ENCODE measurements at regions not wholly inside any gene's neighbourhood (a gene's known extent, or its start where the extent isn't known, plus 50 kb on each side); places are given as distances from the start of the nearest gene placed in this dataset.
"Not testable (repeated sequence)": the region's sequence is repeated elsewhere in the genome, so short reads cannot be mapped to it uniquely, and the experiment has no call there.

DNA sequence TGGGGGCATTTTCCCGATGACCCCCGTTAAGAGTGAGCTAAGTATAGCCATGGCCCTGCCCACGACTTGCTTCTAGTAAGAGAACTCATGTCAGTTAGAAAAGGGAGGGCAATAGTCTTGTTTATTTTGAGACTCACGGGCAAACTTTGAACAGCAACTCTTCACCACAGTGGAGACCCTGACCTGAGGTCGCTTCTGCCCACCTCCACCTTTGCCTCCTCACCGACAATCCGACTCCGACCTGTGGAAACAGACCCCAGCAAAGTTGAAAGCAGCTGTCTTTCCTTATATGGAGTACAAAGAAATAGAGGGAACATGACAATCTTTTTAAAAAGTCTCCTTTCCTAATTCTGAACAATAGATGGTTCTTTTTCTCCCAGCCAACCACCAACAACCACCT is 155.0 kb upstream of the GCFC2 start:
- DNase-seq = no peak

DNA sequence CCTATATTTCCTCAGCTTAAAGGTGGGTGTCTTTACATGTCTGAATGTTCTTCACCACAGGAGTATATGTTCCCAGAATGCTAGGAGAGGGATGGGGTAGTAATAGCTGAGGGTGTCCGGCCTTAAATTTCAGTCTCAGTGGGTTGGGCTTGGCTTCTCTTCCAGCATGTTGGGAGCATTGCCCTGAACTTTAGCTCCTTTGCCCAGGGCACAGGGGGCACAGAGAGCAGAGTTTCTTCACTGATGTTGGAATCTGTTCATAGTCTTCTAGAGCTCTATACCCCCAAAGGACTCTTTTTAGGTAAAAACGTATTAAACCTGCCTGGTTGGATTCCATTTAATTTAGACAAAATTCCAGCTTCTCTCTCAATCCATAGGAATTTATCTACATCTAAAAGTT is 154.4 kb upstream of the GCFC2 start:
- no peak for DNase-seq

DNA sequence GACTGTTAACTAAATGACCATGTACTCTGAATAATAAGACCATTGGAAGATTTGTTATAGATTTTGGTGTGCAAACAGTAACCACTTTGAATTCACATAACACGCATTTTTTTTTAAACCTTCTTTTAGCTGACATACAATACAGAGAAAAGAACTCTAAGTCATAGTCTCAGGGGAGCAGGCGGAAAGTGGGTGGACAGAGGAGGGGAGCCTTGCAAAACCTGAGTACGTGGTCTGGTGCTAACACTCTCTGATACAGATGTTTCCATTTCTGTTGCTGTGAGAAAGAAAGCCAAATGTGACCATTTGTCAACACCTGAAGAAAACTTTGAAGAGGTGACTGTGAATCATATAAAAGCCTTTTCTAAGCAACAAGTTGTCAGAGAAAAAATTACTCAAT is 151.8 kb upstream of the GCFC2 start:
- DNase-seq = no peak

GRCh38 chr2:75853436-75853835 is 142.7 kb upstream of the GCFC2 start:
- no peak for DNase-seq

DNA sequence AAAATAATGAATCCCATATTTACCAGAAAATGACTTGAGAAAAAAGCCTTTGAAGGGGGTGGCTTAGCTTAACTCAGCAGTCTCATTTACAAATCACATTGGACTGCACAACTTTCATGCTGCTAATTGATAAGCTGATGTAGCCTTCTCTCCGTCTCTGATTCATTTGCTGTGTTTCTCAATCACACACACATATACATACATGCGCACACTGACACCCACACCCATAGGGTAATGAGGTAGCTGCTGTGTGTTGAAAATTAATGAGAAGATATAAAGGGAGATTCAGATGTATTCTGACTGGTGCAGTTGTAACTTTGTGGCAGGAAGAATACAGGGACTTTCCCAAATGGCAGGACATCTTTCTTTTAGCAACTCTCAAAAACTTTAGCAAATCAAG is 141.9 kb upstream of the GCFC2 start:
- DNase-seq = no peak

DNA sequence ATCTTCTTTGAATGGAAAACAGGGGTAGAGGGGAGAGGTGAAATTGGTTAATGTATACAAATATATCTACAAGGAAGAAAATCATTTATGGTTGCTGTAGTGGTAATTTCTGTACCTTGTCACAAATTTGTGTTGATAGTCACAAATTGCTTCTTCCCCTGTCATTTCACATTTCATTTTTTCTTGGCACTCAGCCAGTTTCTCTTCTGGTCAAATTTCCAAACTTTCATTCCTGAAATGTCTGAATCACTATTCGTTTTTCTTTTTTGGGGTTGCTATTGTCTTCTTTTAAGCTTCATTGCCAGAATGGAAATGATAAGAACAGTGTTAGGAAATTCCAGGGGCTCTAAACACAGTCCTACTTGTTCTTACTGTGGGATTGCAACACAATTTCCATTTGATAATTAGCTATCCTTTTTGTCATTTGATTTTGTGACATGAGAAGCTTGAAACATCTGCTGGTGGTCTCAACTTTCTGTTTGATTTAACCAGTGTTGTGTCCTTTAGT is 136.0 kb upstream of the GCFC2 start:
- DNase-seq = no peak

- no peak for DNase-seq
Measured at GRCh38 chr2:75844651-75845050, 133.9 kb upstream of the GCFC2 start.

- not testable (repeated sequence) for DNase-seq
Measured at GRCh38 chr2:75834588-75834987, 123.9 kb upstream of the GCFC2 start.

DNA sequence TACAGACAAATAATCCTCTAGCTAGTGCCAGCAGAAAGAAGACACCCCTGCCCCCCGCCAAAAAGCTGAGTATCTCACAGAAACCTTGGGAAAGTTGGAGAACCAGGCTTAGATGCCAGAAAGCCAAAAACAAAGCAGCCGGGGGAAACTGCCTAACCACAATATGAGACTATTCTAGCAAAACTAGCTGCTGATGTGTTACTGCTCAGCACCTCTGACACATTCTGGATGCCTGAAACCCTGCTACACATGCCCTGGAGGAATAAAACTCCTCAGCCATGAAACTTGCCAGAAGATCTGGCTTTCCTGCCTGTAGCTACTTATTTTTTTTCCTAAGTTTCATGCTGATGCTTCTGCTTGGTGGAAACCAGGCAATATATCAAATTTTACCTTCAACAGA is 122.7 kb upstream of the GCFC2 start:
- DNase-seq = no peak

DNA sequence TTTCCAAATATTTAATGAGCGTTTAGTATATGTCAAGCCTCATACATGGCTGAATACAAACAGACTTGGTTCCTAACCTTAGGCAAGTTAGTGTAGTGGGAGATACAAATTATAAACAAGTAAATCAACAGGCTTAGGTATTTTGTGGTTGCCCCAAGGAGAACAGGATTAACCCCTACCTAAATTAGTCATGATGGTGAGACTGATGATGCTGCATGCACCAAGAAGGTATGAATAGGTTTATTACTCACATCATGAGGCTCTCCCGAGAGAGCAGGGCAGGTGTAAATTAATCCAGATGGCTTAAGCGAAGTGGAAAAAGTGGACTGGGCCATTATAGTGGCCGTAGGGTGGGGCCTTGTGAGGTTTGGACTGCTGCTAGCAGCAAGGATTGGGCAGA is 118.1 kb upstream of the GCFC2 start:
- no peak for DNase-seq

DNA sequence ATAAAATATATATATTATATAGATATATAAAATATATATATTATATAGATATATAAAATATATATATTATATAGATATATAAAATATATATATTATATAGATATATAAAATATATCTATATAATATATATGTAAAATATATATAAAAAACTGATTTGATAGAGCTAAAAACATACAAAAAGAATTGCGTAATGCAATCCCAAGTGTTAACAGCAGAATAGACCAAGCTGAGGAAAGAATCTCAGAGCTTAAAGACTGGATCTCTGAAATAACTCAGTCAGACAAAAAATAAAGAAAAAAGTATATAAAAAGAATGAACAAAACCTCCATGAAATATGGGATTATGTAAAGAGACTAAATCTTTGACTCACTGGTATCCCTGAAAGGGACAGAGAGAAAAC is 112.8 kb upstream of the GCFC2 start:
- DNase-seq = not testable (repeated sequence)

DNA sequence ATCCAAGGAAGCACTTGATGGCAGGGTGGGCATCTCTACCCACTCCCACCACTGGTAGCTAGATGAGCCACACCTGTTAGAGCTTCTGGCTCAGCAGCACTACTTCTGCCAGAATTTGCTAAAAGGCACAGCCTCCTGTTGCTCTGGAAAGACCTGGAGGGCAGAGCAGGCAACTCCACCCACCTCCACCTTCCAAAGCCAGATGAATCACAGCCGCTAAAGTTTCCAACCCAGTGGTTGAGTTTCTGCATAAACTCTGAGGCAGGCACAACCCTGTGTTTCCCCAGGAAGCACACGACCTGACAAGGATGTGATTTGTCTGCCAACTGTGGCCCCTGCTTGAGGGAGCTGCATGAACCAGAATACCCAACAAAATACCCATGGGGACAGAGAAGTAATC is 111.6 kb upstream of the GCFC2 start:
- no peak for DNase-seq

- DNase-seq = no peak
Measured at GRCh38 chr2:75820693-75821092, 110.0 kb upstream of the GCFC2 start.

DNA sequence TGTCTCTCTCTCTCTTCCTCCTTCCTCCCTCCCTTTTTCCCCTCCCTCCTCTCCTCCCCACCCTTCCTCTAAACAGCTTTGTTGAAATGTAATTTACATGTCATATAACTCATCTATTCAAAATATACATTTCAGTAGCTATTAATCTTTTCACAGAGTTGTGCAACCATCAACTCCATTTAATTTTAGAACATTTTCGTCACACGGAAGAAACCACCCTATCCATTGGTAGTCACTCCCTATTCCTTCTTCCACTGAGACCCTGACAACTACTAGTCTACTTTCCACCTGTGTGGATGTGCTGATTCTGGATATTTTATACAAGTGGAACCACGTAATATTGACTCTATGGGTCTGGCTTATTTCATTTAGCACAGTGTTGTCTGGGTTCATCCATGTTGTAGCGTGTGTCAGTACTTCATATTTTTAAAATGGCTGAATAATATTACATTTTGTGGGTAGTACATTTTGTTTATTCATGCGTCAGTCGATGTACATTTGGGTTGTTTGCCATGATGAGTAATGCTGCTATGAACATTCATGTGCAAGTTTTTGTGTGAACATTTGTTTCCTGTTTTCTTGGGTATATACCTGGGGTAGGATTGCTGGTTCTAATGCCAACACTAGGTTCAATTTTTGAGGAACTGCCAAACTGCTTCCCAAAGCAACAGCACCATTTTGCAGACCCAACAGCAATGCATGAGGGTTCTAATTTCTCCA is 100.1 kb upstream of the GCFC2 start:
- no peak for DNase-seq

GRCh38 chr2:75808793-75809535 is 98.2 kb upstream of the GCFC2 start:
- DNase-seq = no peak

DNA sequence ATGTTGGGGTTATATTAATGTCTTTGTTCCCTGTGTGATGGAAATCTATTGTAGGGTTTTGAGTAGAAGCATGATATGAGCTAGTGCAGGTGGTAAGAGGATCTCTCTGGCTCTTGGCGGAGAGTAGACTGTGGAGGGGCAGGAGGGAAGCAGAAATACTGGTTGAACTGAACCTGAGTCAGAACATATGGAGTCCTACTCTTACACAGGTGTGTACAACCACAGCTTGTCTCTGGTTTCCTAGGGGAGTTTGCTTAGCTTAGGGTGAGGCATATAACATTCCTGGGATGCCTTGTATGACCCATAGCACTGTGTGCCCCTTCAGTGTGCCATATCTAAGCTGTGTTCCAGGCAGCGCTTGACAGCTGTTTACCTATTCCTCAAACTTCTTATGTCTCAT is 97.3 kb upstream of the GCFC2 start:
- DNase-seq = no peak

DNA sequence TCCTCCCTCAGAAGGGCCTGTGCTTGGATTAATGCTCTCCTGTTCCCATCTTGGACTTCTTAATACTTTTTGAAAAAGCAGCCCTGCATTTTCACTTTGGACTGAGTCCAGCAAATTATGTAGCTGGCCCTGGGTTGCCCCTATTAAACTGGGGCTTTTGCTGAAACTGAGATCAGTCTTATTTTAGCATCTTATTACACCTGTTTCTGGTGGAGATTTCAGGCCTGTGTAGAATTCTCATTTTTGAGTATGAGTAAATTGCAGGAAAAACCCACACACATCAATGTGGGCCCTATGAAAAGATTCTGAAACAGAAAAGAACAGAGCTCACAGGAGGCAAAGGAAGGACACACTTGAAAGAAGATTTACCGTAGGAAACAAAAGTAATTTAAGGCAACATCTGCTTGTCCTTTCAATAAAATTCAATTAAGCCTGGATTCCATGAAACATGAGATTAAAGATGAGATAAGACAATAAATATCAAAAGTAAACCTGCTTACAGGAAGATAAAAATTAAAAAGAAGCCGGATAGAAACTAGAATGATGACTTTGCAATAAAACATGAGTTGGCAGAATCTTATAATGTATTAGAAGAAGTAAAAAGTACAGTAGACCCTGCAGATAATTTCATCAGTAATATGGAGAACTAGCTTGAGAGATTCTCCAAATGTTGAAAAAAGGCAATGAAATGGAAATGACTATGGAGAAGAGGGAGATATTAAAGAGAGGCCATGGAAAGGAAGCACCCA is 90.7 kb upstream of the GCFC2 start:
- DNase-seq = no peak

DNA sequence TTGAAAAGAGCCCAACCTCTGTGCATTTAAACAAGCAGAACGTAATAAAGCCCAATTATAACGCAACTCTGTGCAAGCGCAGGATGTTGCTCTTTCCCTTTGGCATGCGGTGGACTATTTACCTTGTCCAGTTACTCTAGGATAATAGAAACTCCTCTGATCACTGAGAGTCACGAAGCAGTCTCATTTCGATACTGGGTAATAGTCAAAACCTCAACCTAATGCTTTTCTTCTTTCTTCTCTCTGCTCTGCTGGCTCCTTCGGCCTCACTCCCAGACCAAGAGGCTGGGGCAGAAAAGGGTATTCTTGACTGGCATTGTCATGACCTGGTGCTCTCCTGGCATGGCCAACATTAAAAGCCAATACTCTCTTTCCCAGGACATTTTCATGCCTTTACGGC is 89.7 kb upstream of the GCFC2 start:
- no peak for DNase-seq

GRCh38 chr2:75799859-75800258 is 89.1 kb upstream of the GCFC2 start:
- DNase-seq = no peak

DNA sequence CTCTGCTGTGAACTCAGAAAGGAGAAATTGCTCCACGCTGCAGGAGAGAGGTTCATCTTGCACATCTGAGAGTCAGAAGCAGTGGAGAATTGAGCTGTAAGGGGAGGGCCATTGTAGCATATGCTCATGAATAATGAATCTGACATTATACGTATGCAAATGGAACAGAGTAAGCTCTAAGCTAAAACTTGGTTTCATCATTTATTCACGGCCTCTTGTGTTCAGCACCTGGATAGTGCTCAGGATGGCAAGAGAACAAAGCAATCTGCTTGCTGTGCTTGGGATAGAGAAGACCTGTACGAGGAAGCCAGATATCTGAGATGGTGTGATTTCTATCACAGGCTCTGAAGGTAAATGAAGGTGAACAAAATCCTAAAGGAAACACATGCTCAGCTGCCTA is 87.9 kb upstream of the GCFC2 start:
- no peak for DNase-seq

GRCh38 chr2:75792996-75793395 is 82.3 kb upstream of the GCFC2 start:
- DNase-seq = no peak

DNA sequence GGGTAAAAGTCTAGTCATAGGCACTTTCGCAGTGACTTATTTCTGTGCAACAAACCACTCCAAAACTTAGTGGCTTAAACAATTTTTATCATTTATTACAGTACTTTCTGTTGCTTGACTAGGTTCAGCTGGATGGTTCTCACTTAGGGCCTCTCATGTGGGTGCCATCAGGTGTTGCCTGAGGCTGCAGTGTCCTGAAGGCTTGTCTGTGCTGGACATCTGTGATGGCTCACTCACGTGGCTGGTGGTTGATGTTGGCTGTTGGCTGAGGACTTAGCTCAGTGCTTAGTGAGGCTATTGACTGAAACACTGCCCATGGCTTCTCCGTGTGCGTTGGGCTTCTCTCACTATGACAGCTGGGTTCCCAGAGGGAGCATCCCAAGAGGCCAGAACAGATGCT is 81.4 kb upstream of the GCFC2 start:
- no peak for DNase-seq

DNA sequence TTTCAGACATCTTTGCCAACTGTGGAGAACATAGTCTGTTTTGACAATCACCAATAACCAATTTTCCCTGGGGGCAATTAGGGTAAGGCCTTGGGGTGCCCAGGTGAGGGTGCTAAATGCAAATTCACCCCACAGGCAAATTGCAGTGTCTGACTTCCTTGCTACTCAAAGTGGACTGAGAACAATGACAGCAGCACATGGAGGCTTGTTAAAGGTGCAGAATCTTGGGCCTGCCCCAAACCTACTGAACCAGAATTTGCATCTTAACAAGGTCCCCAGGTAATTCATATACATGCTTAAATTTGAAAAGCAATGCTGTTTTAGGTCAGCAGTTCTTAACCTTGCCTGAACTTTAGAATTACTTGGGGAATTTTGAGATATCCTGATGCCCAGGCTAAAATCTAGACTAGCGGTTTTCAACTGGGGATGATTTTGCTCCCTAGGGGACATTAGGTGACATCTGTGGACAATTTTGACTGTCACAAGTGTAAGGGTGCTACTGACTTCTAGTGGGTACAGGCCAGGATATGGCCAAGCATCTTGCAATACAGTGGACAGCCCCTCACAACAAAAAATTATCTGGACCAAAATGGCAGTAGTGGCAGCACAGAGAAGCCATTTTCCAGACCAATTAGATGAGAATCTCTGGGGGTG is 80.2 kb upstream of the GCFC2 start:
- no peak for DNase-seq
